ENCODE measurements at regions not wholly inside any gene's neighbourhood (a gene's known extent, or its start where the extent isn't known, plus 50 kb on each side); places are given as distances from the start of the nearest gene placed in this dataset.

GRCh38 chr11:95708681-95709080 is 80.9 kb downstream of the FAM76B start:
- no peak for TF ChIP-seq CTCF (IDR thresholded peaks at IDR 0.05; ENCODE audit: extremely low read depth in 1 of 2, insufficient read depth in 1 of 2, low read depth in 1 of 2, low read length in 2 of 2)
- TF ChIP-seq FOS (IDR thresholded peaks at IDR 0.05; ENCODE audit: borderline replicate concordance, insufficient read depth, low read length), result no peak
- TF ChIP-seq EZH2 (IDR thresholded peaks at IDR 0.05; ENCODE audit: borderline replicate concordance, low read depth, low read length, severe bottlenecking), result no peak
- TF ChIP-seq POLR2A (IDR thresholded peaks at IDR 0.05; ENCODE audit: low read depth, low read length), result no peak

All from endothelial cell of umbilical vein (primary cell).